Panc1 (cell line): ENCODE measurements at regions not wholly inside any gene's neighbourhood (a gene's known extent, or its start where the extent isn't known, plus 50 kb on each side); places are given as distances from the start of the nearest gene placed in this dataset.
A peak's percentile ranks its signal among the peaks of the same experiment; 100 is the strongest.

Source experiments
- ATAC-seq: fragments of 200-7000 bp; cut with Tn5 transposase; 2 replicates; pipeline ENCODE4 v1.9.1; 2020; ENCODE audit warnings: mild to moderate bottlenecking, moderate library complexity
- BruUV-seq: library from RNA; stranded (reverse); fragments of 400-500 nt; replicated peaks from 2 replicates; lab custom pipeline; 2021; lab: Mats Ljungman, UMichigan
- CTCF ChIA-PET: fragments of 300-600 bp; sonication (Branson Sonifier 250); formaldehyde crosslinking; loops from one replicate; lab custom pipeline; 2022; ENCODE audit warnings: antibody characterized with exemption; lab: Charles Lee
- POLR2A ChIA-PET: fragments of 300-600 bp; sonication (Branson Sonifier 250); formaldehyde crosslinking; loops from one replicate; lab custom pipeline; 2022; ENCODE audit warnings: antibody characterized with exemption; lab: Charles Lee
- DNase-seq: peaks from one replicate; pipeline ENCODE4 v3.0.0-alpha.2; 2010; ENCODE audit warnings: low read depth, low spot score
- H3K27ac ChIP-seq: 2 replicates; pipeline ENCODE4 v1.5.1; 2011; ENCODE audit warnings: mild to moderate bottlenecking, low read length, inconsistent platforms
- H3K27me3 ChIP-seq: fragments of 200-500 bp; sonication (Bioruptor generic); 2 replicates; pipeline ENCODE4 v1.6.0; 2014; ENCODE audit warnings: low read length, inconsistent platforms; ENCODE audit not compliant: control insufficient read depth, insufficient read depth
- H3K36me3 ChIP-seq: fragments of 200-500 bp; sonication (Bioruptor generic); 2 replicates; pipeline ENCODE4 v1.5.1; 2014; ENCODE audit warnings: inconsistent platforms, mild to moderate bottlenecking, low read length, moderate library complexity; ENCODE audit not compliant: control insufficient read depth, insufficient read depth
- H3K4me1 ChIP-seq: 2 replicates; pipeline ENCODE4 v1.5.1; 2011; ENCODE audit warnings: inconsistent platforms, mild to moderate bottlenecking, low read length, moderate library complexity; ENCODE audit not compliant: control insufficient read depth, insufficient read depth
- H3K4me3 ChIP-seq, 2 experiments: 2 replicates each; pipeline ENCODE4 v1.5.1; 2011 to 2012; ENCODE audit warnings: low read depth in 2 of 2, low read length in 2 of 2, mild to moderate bottlenecking in 2 of 2, inconsistent platforms in 1 of 2, moderate library complexity in 1 of 2
- H3K9me3 ChIP-seq: fragments of 200-500 bp; sonication (Bioruptor generic); 2 replicates; pipeline ENCODE4 v1.5.1; 2014; ENCODE audit warnings: low read depth, mild to moderate bottlenecking, inconsistent platforms, low read length, moderate library complexity; ENCODE audit not compliant: control insufficient read depth, insufficient read depth
- POLR2AphosphoS5 ChIP-seq: IDR thresholded peaks from 2 replicates; pipeline ENCODE4 v1.6.1; 2012; ENCODE audit warnings: mild to moderate bottlenecking, low read depth, low read length, moderate library complexity
- SIN3A ChIP-seq: IDR thresholded peaks from 2 replicates; pipeline ENCODE4 v1.6.1; 2012; ENCODE audit warnings: low read depth, mild to moderate bottlenecking, low read length, moderate library complexity, borderline replicate concordance; ENCODE audit not compliant: insufficient read depth
- TCF7L2 ChIP-seq: IDR thresholded peaks from 2 replicates; pipeline ENCODE4 v1.6.1; 2011; ENCODE audit warnings: mild to moderate bottlenecking, low read depth, low read length, inconsistent platforms
- in situ Hi-C: cut with HindIII; loops from 2 replicates; pipeline ENCODE4 v1.10.0; 2016; ENCODE audit warnings: low sequenced_read_pairs, low pct_unique_long_range_greater_than_20kb
- intact Hi-C: fragments of 100-400 bp; cut with micrococcal nuclease; formaldehyde crosslinking; loops from one replicate; pipeline ENCODE4 v1.10.0; 2022; ENCODE audit not compliant: unreplicated experiment
- TF ChIP-seq, protein P1 (sequence below), 2 experiments: IDR thresholded peaks; 2 replicates each; pipeline ENCODE4 v1.6.1; 2011 to 2012; ENCODE audit warnings: low read depth in 2 of 2, control low read depth in 1 of 2, low read length in 1 of 2, mild to moderate bottlenecking in 1 of 2, moderate library complexity in 1 of 2; ENCODE audit not compliant: insufficient read depth in 1 of 2
- TF ChIP-seq, protein P2 (sequence below): fragments of 450-650 bp; IDR thresholded peaks from 2 replicates; pipeline ENCODE4 v1.5.1; 2017; ENCODE audit warnings: mild to moderate bottlenecking

DNA sequence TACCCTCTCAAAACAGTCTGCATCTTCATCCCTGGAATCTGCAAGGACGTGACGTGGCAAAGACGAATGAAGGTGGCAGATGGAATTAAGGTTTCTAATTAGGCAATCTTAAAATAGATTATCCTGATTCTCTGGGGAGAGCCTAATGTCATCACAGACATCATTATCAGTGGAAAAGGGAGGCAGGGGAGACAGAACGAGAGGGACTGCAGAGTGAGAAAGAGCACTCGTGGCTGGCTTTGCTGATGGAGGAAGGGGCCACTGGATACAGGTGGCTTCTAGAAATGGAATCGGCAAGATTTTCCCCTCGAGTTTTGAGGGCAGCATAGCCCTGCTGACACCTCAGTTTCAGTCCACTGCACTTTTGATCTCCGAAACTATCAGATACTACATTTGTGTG lies 110.6 kb downstream of the ASMT start:
- TF ChIP-seq POLR2AphosphoS5 (no peak), TCF7L2 (no peak), SIN3A (no peak)
- TF ChIP-seq, protein P1, sequence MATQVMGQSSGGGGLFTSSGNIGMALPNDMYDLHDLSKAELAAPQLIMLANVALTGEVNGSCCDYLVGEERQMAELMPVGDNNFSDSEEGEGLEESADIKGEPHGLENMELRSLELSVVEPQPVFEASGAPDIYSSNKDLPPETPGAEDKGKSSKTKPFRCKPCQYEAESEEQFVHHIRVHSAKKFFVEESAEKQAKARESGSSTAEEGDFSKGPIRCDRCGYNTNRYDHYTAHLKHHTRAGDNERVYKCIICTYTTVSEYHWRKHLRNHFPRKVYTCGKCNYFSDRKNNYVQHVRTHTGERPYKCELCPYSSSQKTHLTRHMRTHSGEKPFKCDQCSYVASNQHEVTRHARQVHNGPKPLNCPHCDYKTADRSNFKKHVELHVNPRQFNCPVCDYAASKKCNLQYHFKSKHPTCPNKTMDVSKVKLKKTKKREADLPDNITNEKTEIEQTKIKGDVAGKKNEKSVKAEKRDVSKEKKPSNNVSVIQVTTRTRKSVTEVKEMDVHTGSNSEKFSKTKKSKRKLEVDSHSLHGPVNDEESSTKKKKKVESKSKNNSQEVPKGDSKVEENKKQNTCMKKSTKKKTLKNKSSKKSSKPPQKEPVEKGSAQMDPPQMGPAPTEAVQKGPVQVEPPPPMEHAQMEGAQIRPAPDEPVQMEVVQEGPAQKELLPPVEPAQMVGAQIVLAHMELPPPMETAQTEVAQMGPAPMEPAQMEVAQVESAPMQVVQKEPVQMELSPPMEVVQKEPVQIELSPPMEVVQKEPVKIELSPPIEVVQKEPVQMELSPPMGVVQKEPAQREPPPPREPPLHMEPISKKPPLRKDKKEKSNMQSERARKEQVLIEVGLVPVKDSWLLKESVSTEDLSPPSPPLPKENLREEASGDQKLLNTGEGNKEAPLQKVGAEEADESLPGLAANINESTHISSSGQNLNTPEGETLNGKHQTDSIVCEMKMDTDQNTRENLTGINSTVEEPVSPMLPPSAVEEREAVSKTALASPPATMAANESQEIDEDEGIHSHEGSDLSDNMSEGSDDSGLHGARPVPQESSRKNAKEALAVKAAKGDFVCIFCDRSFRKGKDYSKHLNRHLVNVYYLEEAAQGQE (IDR thresholded peaks at IDR 0.05; ENCODE audit: insufficient read depth in 1 of 2, low read depth in 2 of 2, low read length in 1 of 2): no peak
- TF ChIP-seq, protein P2, sequence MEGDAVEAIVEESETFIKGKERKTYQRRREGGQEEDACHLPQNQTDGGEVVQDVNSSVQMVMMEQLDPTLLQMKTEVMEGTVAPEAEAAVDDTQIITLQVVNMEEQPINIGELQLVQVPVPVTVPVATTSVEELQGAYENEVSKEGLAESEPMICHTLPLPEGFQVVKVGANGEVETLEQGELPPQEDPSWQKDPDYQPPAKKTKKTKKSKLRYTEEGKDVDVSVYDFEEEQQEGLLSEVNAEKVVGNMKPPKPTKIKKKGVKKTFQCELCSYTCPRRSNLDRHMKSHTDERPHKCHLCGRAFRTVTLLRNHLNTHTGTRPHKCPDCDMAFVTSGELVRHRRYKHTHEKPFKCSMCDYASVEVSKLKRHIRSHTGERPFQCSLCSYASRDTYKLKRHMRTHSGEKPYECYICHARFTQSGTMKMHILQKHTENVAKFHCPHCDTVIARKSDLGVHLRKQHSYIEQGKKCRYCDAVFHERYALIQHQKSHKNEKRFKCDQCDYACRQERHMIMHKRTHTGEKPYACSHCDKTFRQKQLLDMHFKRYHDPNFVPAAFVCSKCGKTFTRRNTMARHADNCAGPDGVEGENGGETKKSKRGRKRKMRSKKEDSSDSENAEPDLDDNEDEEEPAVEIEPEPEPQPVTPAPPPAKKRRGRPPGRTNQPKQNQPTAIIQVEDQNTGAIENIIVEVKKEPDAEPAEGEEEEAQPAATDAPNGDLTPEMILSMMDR: no peak
- H3K4me3 ChIP-seq: no peak overlapping the region
- in situ Hi-C loops (no loop called here), intact Hi-C loops (no loop called here)
- no peaks in the 10 kb centered on the region for H3K4me1 ChIP-seq
- DNase-seq (no peak), ATAC-seq (no peak)
- ChIA-PET CTCF (no interaction called here), POLR2A (no interaction called here)
- no peaks in the 10 kb centered on the region for H3K9me3 ChIP-seq
- no peak overlapping the region for H3K27ac ChIP-seq
- no TSS peak for BruUV-seq
- no peaks in the 10 kb centered on the region for H3K27me3 ChIP-seq
- H3K36me3 ChIP-seq: no peaks in the 10 kb centered on the region

DNA sequence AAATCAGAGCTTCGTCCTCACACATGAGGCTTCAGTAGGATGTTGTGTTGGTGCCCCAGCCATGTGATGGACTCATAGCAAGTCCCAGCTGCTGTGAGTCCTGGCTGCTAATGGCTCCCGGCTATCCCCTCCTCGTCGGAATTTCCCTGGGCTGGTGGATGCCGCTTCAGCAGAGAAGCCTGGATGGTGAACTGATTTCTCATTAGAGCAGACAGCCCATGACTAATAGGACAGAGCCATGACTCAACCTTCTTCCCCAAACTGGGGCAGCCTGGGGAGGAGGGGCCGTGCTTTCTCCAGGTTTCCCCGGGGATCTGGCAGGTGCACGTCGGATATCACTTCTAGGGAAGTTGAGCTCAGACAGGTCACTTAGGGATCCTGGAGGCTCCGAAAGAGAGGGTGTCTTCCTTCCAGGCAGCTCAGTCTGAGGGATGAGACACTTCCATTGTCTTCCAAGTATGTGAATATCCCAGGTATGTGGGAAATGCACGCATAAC lies 112.7 kb downstream of the ASMT start:
- Histone ChIP-seq H3K4me3 (no peak overlapping the region), H3K36me3 (no peaks in the 10 kb centered on the region), H3K4me1 (no peaks in the 10 kb centered on the region), H3K9me3 (no peaks in the 10 kb centered on the region), H3K27ac (no peak overlapping the region), H3K27me3 (no peaks in the 10 kb centered on the region)
- POLR2A ChIA-PET: no interaction called here
- TF ChIP-seq TCF7L2 (no peak), POLR2AphosphoS5 (no peak), SIN3A (no peak)
- TF ChIP-seq, protein P1 (IDR thresholded peaks at IDR 0.05; ENCODE audit: insufficient read depth in 1 of 2, low read depth in 2 of 2, low read length in 1 of 2): no peak
- TF ChIP-seq, protein P2: no peak
- no TSS peak for BruUV-seq
- CTCF ChIA-PET: no interaction called here
- DNase-seq (peak; percentile 13), ATAC-seq (peak; percentile 75)
- in situ Hi-C loops (no loop called here), intact Hi-C loops (no loop called here)
